OCI-LY7 (cell line): ENCODE measurements at regions not wholly inside any gene's neighbourhood (a gene's known extent, or its start where the extent isn't known, plus 50 kb on each side); places are given as distances from the start of the nearest gene placed in this dataset.

Experiments
- BruUV-seq: library from RNA; stranded (reverse); fragments of 400-500 nt; replicated peaks from 2 replicates; lab custom pipeline; 2021; lab: Mats Ljungman, UMichigan
- CTCF ChIA-PET: fragments of 300-600 bp; sonication (Branson Sonifier 250); formaldehyde crosslinking; loops from one replicate; lab custom pipeline; 2022; ENCODE audit warnings: antibody characterized with exemption; ENCODE audit not compliant: unreplicated experiment; lab: Charles Lee
- POLR2A ChIA-PET: fragments of 300-600 bp; sonication (Branson Sonifier 250); formaldehyde crosslinking; loops from one replicate; lab custom pipeline; 2022; ENCODE audit warnings: antibody characterized with exemption; lab: Charles Lee
- DNase-seq: peaks from one replicate; pipeline ENCODE4 v3.0.0-alpha.2; 2015; ENCODE audit warnings: low spot score
- H2AFZ ChIP-seq: fragments of 200-600 bp; sonication (generic), shearing (Covaris generic); 2 replicates; pipeline ENCODE4 v1.6.1; 2014; ENCODE audit warnings: mild to moderate bottlenecking, antibody characterized with exemption, low read length, moderate library complexity
- H3K27ac ChIP-seq: fragments of 200-600 bp; sonication (generic); 2 replicates; pipeline ENCODE4 v1.5.1; 2014; ENCODE audit warnings: mixed run types, low read depth, mild to moderate bottlenecking, moderate library complexity, low read length, inconsistent platforms; ENCODE audit not compliant: poor library complexity, severe bottlenecking
- H3K36me3 ChIP-seq: fragments of 200-600 bp; sonication (generic); 2 replicates; pipeline ENCODE4 v1.6.1; 2014; ENCODE audit warnings: mild to moderate bottlenecking, antibody characterized with exemption, low read length, moderate library complexity, mixed read lengths; ENCODE audit not compliant: insufficient read depth
- H3K4me1 ChIP-seq: fragments of 200-600 bp; sonication (generic); 2 replicates; pipeline ENCODE4 v1.5.1; 2014; ENCODE audit warnings: mild to moderate bottlenecking, low read length; ENCODE audit not compliant: insufficient read depth, poor library complexity, severe bottlenecking
- H3K4me2 ChIP-seq: fragments of 200-600 bp; sonication (generic); 2 replicates; pipeline ENCODE4 v1.6.1; 2014; ENCODE audit warnings: mild to moderate bottlenecking, low read length
- H3K4me3 ChIP-seq: fragments of 200-600 bp; sonication (generic); 2 replicates; pipeline ENCODE4 v1.5.1; 2014; ENCODE audit warnings: mild to moderate bottlenecking, low read depth, low read length; ENCODE audit not compliant: poor library complexity, severe bottlenecking
- H3K79me2 ChIP-seq: fragments of 200-600 bp; sonication (generic); 2 replicates; pipeline ENCODE4 v1.6.1; 2016; ENCODE audit warnings: low read depth, mild to moderate bottlenecking, low read length, moderate library complexity, mixed read lengths; ENCODE audit not compliant: insufficient read depth
- H3K9me2 ChIP-seq: fragments of 200-600 bp; sonication (generic); 2 replicates; pipeline ENCODE4 v1.6.1; 2016; ENCODE audit warnings: mild to moderate bottlenecking, low read length, mixed read lengths; ENCODE audit not compliant: insufficient read depth
- H3K9me3 ChIP-seq: fragments of 200-600 bp; sonication (generic); 2 replicates; pipeline ENCODE4 v1.6.1; 2014; ENCODE audit warnings: mild to moderate bottlenecking, mixed run types, low read length, mixed read lengths
- H4K20me1 ChIP-seq: fragments of 200-600 bp; sonication (generic); 2 replicates; pipeline ENCODE4 v1.6.1; 2014; ENCODE audit warnings: mild to moderate bottlenecking, antibody characterized with exemption, low read length, moderate library complexity, mixed read lengths; ENCODE audit not compliant: insufficient read depth
- EZH2phosphoT487 ChIP-seq: fragments of 200-600 bp; sonication (generic); IDR thresholded peaks from 2 replicates; pipeline ENCODE4 v1.6.1; 2018; ENCODE audit warnings: low read depth, borderline replicate concordance, mild to moderate bottlenecking, mixed run types, antibody characterized with exemption, low read length, moderate library complexity, mixed read lengths
- intact Hi-C: fragments of 100-400 bp; cut with micrococcal nuclease; formaldehyde crosslinking; loops from one replicate; pipeline ENCODE4 v1.10.0; 2022; ENCODE audit not compliant: unreplicated experiment
- TF ChIP-seq, protein P1 (sequence below): fragments of 200-600 bp; sonication (generic); conservative IDR thresholded peaks from 2 replicates; pipeline ENCODE4 v1.5.1; 2014; ENCODE audit warnings: mild to moderate bottlenecking, antibody characterized with exemption, low read length, moderate library complexity, mixed read lengths

DNA sequence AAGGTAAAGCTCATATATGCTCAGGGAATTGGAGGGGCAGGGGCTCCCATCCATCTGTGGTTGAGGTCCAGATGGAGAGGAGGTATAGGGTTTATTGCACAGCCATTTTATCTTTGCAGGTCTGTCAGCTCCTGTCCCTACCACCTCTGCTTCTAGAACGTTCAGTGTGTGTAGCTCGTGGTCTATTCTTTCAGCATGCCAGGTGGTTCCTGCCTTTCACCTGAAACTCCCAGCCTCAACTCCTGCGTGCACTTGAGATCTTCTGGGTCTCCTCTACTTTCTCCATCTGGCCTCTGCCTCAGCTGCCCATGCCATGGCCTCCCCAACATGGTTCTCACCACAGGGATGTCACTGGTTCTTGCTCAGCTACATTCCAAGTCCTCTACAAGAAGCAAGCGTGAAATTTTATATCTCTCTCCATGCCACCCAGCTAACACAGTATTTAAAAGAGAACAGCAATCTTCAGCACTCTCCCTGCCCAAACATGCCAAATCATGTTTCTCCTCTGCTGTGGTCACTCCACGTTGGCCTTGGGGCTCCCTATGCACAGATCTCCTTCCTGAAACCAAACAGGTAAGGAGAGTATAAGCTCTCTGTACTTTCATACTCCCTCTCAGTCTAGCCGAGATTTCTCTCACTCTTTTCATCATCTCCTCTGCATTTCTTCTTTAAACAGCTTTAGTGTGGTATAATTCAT is 157.8 kb upstream of the TRPC6 start:
- DNase-seq = no peak
- BruUV-seq = no TSS peak
- Histone ChIP-seq H3K9me3 (no peaks in the 10 kb centered on the region), H3K9me2 (no peaks in the 10 kb centered on the region), H3K36me3 (no peaks in the 10 kb centered on the region), H4K20me1 (no peaks in the 10 kb centered on the region), H2AFZ (no peak overlapping the region), H3K4me1 (no peaks in the 10 kb centered on the region), H3K27ac (no peak overlapping the region), H3K4me3 (no peak overlapping the region), H3K4me2 (no peak overlapping the region), H3K79me2 (no peaks in the 10 kb centered on the region)
- ChIA-PET POLR2A (interaction anchor here (0.8 kb wide), 1 partner anchor 65 kb away, joined by 3 read pairs; no protein-coding TSS in a partner anchor), CTCF (no interaction called here)
- TF ChIP-seq, protein P1, sequence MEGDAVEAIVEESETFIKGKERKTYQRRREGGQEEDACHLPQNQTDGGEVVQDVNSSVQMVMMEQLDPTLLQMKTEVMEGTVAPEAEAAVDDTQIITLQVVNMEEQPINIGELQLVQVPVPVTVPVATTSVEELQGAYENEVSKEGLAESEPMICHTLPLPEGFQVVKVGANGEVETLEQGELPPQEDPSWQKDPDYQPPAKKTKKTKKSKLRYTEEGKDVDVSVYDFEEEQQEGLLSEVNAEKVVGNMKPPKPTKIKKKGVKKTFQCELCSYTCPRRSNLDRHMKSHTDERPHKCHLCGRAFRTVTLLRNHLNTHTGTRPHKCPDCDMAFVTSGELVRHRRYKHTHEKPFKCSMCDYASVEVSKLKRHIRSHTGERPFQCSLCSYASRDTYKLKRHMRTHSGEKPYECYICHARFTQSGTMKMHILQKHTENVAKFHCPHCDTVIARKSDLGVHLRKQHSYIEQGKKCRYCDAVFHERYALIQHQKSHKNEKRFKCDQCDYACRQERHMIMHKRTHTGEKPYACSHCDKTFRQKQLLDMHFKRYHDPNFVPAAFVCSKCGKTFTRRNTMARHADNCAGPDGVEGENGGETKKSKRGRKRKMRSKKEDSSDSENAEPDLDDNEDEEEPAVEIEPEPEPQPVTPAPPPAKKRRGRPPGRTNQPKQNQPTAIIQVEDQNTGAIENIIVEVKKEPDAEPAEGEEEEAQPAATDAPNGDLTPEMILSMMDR = no peak
- intact Hi-C loops = no loop called here

DNA sequence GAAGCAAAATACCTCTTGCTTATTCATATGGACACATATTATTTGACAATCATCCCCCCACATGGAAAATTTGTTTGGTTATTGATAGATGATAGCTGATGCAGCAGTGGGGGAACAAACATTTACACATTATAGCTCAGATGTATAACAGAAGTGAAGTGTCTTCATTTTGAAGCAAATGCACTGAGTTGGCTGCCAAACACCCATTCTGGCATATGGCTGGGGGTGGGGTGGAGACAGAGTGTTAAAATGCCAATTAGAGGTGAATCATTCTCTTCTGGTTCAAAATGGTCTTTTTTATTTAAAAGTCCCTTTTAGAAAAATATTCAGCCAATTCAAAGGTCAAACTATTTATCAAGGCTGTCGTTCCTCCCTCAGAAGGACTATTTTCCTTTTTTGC is 157.3 kb upstream of the TRPC6 start:
- H2AFZ ChIP-seq = no peak overlapping the region
- no peaks in the 10 kb centered on the region for H4K20me1 ChIP-seq
- DNase-seq = no peak
- CTCF ChIA-PET = no interaction called here
- H3K4me1 ChIP-seq = no peaks in the 10 kb centered on the region
- no peaks in the 10 kb centered on the region for H3K9me2 ChIP-seq
- no peaks in the 10 kb centered on the region for H3K79me2 ChIP-seq
- no peaks in the 10 kb centered on the region for H3K9me3 ChIP-seq
- no peaks in the 10 kb centered on the region for H3K36me3 ChIP-seq
- POLR2A ChIA-PET = interaction anchor here (0.8 kb wide), 1 partner anchor 65 kb away, joined by 3 read pairs; no protein-coding TSS in a partner anchor
- no peak overlapping the region for H3K4me3 ChIP-seq
- H3K4me2 ChIP-seq = no peak overlapping the region
- intact Hi-C loops = no loop called here
- BruUV-seq = no TSS peak
- TF ChIP-seq, protein P1 = no peak
- no peak for TF ChIP-seq EZH2phosphoT487
- no peak overlapping the region for H3K27ac ChIP-seq

DNA sequence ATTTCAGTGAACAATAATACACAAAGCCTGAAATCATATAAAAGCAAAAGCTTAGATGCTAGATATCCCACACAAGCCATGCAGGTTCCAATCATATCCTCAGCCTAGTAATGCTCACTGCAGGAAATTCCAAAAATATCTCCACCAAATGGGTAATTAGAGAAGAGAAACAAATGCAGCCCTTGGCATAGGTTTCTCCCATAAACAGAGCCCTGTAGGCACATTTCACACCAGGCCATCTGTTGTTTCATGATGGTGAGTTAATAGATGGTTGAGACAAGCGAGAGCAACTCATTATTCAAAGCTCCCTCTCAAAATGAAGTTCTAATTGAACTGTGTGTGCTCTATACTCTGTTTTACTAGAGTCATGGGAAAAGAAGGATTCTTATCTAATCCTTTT is 154.6 kb upstream of the TRPC6 start:
- ChIA-PET POLR2A (no interaction called here), CTCF (no interaction called here)
- H3K4me1 ChIP-seq = no peaks in the 10 kb centered on the region
- H3K4me3 ChIP-seq = no peak overlapping the region
- no peak overlapping the region for H3K4me2 ChIP-seq
- no peaks in the 10 kb centered on the region for H3K79me2 ChIP-seq
- intact Hi-C loops = no loop called here
- no TSS peak for BruUV-seq
- H3K27ac ChIP-seq = no peak overlapping the region
- TF ChIP-seq EZH2phosphoT487 = no peak
- TF ChIP-seq, protein P1 = no peak
- H3K9me3 ChIP-seq = no peaks in the 10 kb centered on the region
- H3K9me2 ChIP-seq = no peaks in the 10 kb centered on the region
- H3K36me3 ChIP-seq = no peaks in the 10 kb centered on the region
- no peaks in the 10 kb centered on the region for H4K20me1 ChIP-seq
- no peak overlapping the region for H2AFZ ChIP-seq
- DNase-seq = no peak
